Heart right ventricle (tissue), 16 donors: ENCODE measurements at regions not wholly inside any gene's neighbourhood (a gene's known extent, or its start where the extent isn't known, plus 50 kb on each side); places are given as distances from the start of the nearest gene placed in this dataset.

Source experiments
- ATAC-seq, 8 donors: fragments of 200-7000 bp; cut with Tn5 transposase; one replicate each; pipeline ENCODE4 v1.9.1; 2020; ENCODE audit warnings: mild to moderate bottlenecking in 8 of 8, moderate library complexity in 8 of 8, moderate number of reproducible peaks in 1 of 8
- DNase-seq, 2 donors: peaks; one replicate each; pipeline ENCODE4 v3.0.0-alpha.2; 2020
- H3K27ac ChIP-seq, 10 donors: fragments of 200-600 bp; sonication (generic) in 2 of 10; one replicate each; pipeline versions ENCODE4 v1.5.0 to v1.8.0; 2020 to 2022; ENCODE audit warnings: mild to moderate bottlenecking in 3 of 10
- H3K27me3 ChIP-seq, 7 donors: fragments of 200-600 bp; one replicate each; pipeline ENCODE4 v1.8.0; 2021 to 2022; ENCODE audit warnings: mild to moderate bottlenecking in 2 of 7
- H3K36me3 ChIP-seq, 9 donors: fragments of 200-600 bp; sonication (generic) in 1 of 9; one replicate each; pipeline versions ENCODE4 v1.5.0 to v1.8.0; 2020 to 2022; ENCODE audit warnings: mild to moderate bottlenecking in 2 of 9
- H3K4me1 ChIP-seq, 9 donors: fragments of 200-600 bp; sonication (generic) in 1 of 9; one replicate each; pipeline versions ENCODE4 v1.5.0 to v1.8.0; 2020 to 2022; ENCODE audit warnings: mild to moderate bottlenecking in 4 of 9
- H3K4me3 ChIP-seq, 10 donors: fragments of 200-600 bp; sonication (generic) in 2 of 10; one replicate each; pipeline versions ENCODE4 v1.5.0 to v1.8.0; 2020 to 2022; ENCODE audit warnings: mild to moderate bottlenecking in 7 of 10, moderate library complexity in 2 of 10
- H3K9me3 ChIP-seq, 11 donors: fragments of 200-600 bp in 10 of 11; sonication (generic) in 2 of 11; one replicate each; pipeline versions ENCODE4 v1.5.0 to v1.8.0; 2013 to 2022; ENCODE audit warnings: mild to moderate bottlenecking in 2 of 11, control low read depth in 1 of 11, moderate library complexity in 1 of 11
- WGBS, 2 donors: extraction: QIAGEN DNeasy Blood & Tissue Kit; methylation state at CpG; one replicate each; pipeline ENCODE4 v1.1.7; 2013; ENCODE audit warnings: inconsistent platforms in 1 of 2; 5-methylcytosine and 5-hydroxymethylcytosine counted together
- intact Hi-C, 10 donors: fragments of 100-400 bp; cut with DNase I; formaldehyde crosslinking; loops; one replicate each; pipeline versions ENCODE4 v1.11.1 to v1.14.2; 2022
- TF ChIP-seq, protein P1 (sequence below), 9 donors: fragments of 200-600 bp; sonication (generic) in 2 of 9; IDR thresholded peaks; one replicate each; pipeline versions ENCODE4 v1.5.0 to v1.8.0; 2021 to 2022; ENCODE audit warnings: antibody characterized with exemption in 9 of 9, mild to moderate bottlenecking in 5 of 9, moderate library complexity in 1 of 9
- donor health status: Arrhythmogenic right ventricular cardiomyopathy.
- donor health status: ischemic (EF 13 %, LVEDD 7.1; RV severe dilation, severe dysfunction).
- donor health status: healthy with polysubstance abuse.
- donor health status: DM: no; HTN: yes; CAD: no.
- donor health status: DM: no; HTN: no; CAD: no.
- donor health status: ischemic (EF 25% LVEDD 6.9; RV normal size, moderate dysfunction).
- donor health status: ischemic (EF 25% LVEDD 5.7; RV mildly dilated, moderate dysfunction).
- donor health status: healthy.
- donor health status: DM: yes; HTN: yes; CAD: no.
- donor health status: Ischemic cardiomyopathy.
- donor health status: ischemic (EF 35%, LVEDD 5.7; RV mildly dilated, moderate dysfunction).
- donor health status: nonischemic (EF 11% LVEDD 7.7; RV severe dilation, severe dysfunction).
- donor health status: DM: yes; HTN: yes; CAD: no.
- donor health status: PGD.
- donor health status: ischemic (EF 29% LVEDD 5.4; RV normal size, mild dysfunction).
- donor health status: nonischemic (EF 23%, LVEDD 6.1; RV moderate dilation, normal function).

DNA sequence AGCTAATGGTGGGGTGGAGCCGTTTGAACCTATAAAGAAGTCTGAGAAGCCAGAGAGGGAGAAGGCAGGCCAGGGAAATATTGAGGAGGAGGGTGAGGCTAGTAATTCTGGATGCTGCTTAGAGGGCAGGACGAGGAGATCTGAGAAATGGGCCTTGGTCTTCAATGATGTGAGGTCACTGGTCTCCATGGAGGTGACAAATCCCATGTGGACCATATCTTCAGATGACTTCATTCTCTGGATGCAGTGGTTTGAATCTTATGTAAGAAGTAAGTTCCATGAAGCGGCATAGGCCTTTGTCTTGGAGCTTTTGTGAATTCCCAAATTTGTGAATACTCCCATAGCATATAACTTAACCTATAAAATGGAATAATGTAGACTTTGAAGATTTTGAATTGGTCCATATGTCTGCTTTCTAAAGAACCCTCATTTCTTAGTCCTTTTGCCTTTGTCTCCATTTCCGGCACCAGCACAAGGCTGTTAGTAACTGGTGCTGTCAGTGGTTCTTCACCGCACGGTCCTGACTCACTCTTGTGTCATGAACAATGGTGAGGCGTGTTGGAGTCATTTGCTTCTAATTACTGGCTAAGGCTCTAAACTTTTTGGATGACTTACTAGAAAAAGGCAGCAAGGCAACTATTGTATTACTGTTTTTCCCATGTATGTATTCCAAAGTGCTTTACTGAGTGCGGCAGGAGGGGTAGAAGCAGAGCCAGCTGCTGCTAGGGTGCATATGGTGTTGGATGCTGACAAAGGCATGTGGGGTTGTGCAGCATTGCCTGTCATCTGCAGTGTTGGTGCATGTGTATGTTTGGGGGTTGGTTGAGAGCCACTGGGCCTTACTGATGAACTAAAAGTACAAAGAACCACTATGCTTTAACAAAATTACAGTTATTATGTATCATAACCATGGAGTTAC is 279.3 kb upstream of the C2CD4B start:
- Histone ChIP-seq H3K9me3 (no peaks in the 10 kb centered on the region), H3K36me3 (no peaks in the 10 kb centered on the region), H3K4me3 (no peak overlapping the region), H3K27me3 (no peaks in the 10 kb centered on the region), H3K4me1 (peaks cover 0 to 49% (median 31%) of the 10 kb centered on the region in 9 donors), H3K27ac (peak overlapping the region in 3 of 10 donors; percentile 9 to 48 (median 20))
- intact Hi-C loops = no loop called here
- TF ChIP-seq, protein P1, sequence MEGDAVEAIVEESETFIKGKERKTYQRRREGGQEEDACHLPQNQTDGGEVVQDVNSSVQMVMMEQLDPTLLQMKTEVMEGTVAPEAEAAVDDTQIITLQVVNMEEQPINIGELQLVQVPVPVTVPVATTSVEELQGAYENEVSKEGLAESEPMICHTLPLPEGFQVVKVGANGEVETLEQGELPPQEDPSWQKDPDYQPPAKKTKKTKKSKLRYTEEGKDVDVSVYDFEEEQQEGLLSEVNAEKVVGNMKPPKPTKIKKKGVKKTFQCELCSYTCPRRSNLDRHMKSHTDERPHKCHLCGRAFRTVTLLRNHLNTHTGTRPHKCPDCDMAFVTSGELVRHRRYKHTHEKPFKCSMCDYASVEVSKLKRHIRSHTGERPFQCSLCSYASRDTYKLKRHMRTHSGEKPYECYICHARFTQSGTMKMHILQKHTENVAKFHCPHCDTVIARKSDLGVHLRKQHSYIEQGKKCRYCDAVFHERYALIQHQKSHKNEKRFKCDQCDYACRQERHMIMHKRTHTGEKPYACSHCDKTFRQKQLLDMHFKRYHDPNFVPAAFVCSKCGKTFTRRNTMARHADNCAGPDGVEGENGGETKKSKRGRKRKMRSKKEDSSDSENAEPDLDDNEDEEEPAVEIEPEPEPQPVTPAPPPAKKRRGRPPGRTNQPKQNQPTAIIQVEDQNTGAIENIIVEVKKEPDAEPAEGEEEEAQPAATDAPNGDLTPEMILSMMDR (IDR thresholded peaks at IDR 0.05) = no peak
- 83 to 86% methylated on average over 8 of the region's 8 CpGs for WGBS, 2 donors
- DNase-seq = no peak
- peak in 5 of 8 donors; percentile 26 to 73 (median 36) for ATAC-seq

DNA sequence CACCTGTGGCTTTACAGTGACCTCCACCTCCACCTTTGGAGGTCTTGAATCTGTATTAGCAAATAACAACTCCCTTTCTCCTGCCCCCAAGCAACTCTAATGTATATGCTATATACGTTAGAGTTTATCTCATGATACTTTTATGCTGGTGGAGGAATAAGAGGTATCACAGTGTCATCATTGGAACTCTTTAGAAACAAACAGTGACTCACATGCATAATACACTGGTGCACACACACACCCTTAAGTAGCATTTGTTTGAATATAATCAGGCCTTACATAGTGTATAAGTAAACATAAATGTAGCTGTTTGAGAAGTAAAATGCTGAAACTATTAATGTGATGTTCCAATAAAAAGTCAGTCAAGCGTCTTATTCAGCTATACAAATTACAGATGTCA is 280.2 kb upstream of the C2CD4B start:
- Histone ChIP-seq H3K4me3 (no peak overlapping the region), H3K36me3 (no peaks in the 10 kb centered on the region), H3K27ac (peak overlapping the region in 1 of 10 donors; percentile 33), H3K9me3 (no peaks in the 10 kb centered on the region), H3K27me3 (no peaks in the 10 kb centered on the region), H3K4me1 (peaks cover 0 to 47% (median 29%) of the 10 kb centered on the region in 9 donors)
- WGBS, 2 donors = 90 to 92% methylated on average over 2 of the region's 2 CpGs
- no peak for ATAC-seq
- DNase-seq = no peak
- intact Hi-C loops = no loop called here
- TF ChIP-seq, protein P1 (IDR thresholded peaks at IDR 0.05) = no peak

DNA sequence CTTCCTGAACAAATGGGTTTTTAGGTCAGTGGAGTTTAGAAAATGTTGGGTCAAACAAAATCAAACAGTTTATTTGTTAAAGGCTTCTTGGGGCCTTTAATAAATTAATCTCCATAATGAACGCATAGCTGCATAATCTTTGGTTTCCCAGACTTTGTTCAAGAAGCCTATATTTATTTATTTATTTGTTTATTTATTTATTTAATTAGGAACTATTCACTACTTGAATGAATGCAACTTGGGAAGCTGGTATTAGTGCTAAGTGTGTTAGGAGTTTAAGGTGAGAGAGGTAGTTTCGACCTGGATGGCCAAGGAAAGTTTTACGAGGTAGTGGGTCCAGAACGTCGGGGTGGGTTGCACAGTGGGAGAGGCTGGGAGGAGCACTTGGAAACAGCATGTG is 281.9 kb upstream of the C2CD4B start:
- TF ChIP-seq, protein P1 (IDR thresholded peaks at IDR 0.05) = no peak
- 93 to 97% methylated on average over 5 of the region's 5 CpGs for WGBS, 2 donors
- DNase-seq (no peak), ATAC-seq (no peak)
- intact Hi-C loops = no loop called here
- Histone ChIP-seq H3K36me3 (no peaks in the 10 kb centered on the region), H3K9me3 (no peaks in the 10 kb centered on the region), H3K27ac (no peak overlapping the region), H3K27me3 (no peaks in the 10 kb centered on the region), H3K4me1 (peaks cover 0 to 39% (median 21%) of the 10 kb centered on the region in 9 donors), H3K4me3 (no peak overlapping the region)

DNA sequence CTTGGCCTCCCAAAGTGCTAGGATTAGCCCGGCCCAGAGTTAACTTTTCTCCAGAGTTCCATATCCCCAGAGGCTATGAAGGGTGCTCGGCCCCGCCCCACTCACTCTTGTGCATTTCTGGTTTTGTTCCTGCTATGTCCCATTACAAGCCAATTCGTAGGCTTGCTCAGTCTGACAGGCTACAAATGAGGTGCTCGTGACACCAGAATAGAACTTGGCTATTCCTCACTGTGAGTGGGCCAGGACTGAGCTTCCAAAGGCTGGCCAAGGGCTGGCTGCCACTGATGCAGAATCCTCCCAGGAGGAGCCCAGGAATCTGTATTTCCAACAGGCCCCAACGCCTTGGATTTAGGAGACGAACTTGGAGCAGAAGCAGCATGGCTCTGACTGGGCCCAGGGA is 282.7 kb upstream of the C2CD4B start:
- WGBS, 2 donors = 53 to 71% methylated on average over 7 of the region's 7 CpGs
- peak; percentile 16 to 91 (median 71) for ATAC-seq
- TF ChIP-seq, protein P1 (IDR thresholded peaks at IDR 0.05) = no peak
- intact Hi-C loops = no loop called here
- Histone ChIP-seq H3K4me3 (no peak overlapping the region), H3K36me3 (no peaks in the 10 kb centered on the region), H3K27me3 (no peaks in the 10 kb centered on the region), H3K4me1 (peaks cover 0 to 40% (median 21%) of the 10 kb centered on the region in 9 donors), H3K27ac (peak overlapping the region in 1 of 10 donors; percentile 55), H3K9me3 (no peaks in the 10 kb centered on the region)
- peak in 1 of 2 donors; percentile 26 for DNase-seq
